NCI-H146 treated with DMSO at 0.1 percent for 48 hours (cell line): ENCODE measurements at regions not wholly inside any gene's neighbourhood (a gene's known extent, or its start where the extent isn't known, plus 50 kb on each side); places are given as distances from the start of the nearest gene placed in this dataset.
A peak's percentile ranks its signal among the peaks of the same experiment; 100 is the strongest.
"Not testable (repeated sequence)": the region's sequence is repeated elsewhere in the genome, so short reads cannot be mapped to it uniquely, and the experiment has no call there.

ENCODE experiments used
- DNase-seq: peaks from one replicate; lab custom pipeline; 2025; ENCODE audit not compliant: unreplicated experiment; lab: John Stamatoyannopoulos, UW

GRCh38 chr15:69597061-69597592 lies 144.5 kb downstream of the RPLP1 start:
- no peak for DNase-seq

- DNase-seq: no peak
Observed at GRCh38 chr15:69599271-69599670, 146.7 kb downstream of the RPLP1 start.

- DNase-seq: no peak
Observed at GRCh38 chr15:69600556-69601085, 148.0 kb downstream of the RPLP1 start.

- no peak for DNase-seq
Observed at GRCh38 chr15:69601711-69602504, 149.3 kb downstream of the RPLP1 start.

GRCh38 chr15:69602921-69603320 lies 150.3 kb downstream of the RPLP1 start:
- DNase-seq: no peak

DNA sequence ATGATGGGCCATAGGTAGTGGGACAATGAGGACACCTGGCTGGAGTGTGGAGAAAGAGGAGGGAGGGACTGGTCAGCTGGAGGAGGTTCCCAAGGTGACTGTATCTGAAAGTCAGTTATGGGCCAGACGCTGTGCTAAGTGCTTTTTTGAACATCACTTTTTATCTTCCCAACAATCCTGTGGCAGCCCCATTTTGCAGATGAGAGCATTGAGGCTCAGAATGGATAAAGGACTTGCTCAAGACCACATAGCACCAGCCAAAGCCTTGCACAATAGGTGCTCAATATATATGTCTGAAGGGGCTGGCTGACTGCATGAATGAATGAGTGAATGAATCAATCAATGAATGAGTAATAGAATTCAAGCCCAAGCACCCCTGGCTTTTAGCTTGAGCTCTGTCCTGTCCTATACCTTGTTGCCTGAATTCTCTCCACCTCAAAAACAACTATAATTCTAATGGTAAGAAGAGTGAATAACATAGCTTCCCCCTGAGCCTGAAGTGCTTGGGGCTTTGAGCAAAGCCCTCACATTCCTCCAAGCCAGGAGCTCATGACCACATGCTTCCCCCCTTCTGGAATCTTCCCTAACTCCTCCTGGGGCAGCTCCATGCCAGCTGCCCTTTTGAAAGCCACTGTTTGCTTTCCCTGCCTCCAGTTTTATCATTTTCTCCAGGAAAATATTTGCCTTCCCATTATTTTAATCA lies 150.9 kb downstream of the RPLP1 start:
- DNase-seq: no peak

GRCh38 chr15:69604072-69604411 lies 151.4 kb downstream of the RPLP1 start:
- DNase-seq: peak; percentile 94

- DNase-seq: no peak
Observed at GRCh38 chr15:69606144-69606543, 153.5 kb downstream of the RPLP1 start.

DNA sequence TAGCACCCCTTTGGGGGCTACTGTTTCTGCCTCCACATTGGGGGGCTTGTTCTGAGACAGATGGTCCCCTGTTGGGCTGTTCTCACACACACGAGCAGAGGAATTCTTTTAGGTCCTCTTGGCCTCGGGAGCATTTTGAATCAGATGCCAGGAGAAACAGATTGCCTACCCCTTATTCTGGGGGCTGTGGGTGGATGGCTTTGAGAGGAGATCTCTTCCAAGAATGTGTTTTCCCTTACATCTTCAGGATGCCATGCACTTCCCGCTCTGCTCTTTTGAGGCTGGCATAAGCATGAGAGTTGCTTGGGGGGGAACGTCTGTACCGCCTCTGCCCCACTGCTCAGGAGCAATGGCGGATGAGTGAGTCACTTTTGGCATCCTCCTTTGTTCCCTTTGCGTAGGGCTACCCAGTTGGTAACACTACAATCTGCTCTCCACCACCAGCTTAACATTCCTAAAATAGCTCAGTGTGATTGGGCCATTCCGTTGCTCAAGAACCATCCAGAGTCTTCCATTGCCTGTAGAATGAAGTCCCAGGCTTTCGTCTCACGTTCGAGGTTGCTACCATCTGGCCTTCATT lies 154.4 kb downstream of the RPLP1 start:
- DNase-seq: no peak

GRCh38 chr15:69608661-69609060 lies 156.0 kb downstream of the RPLP1 start:
- DNase-seq: no peak

DNA sequence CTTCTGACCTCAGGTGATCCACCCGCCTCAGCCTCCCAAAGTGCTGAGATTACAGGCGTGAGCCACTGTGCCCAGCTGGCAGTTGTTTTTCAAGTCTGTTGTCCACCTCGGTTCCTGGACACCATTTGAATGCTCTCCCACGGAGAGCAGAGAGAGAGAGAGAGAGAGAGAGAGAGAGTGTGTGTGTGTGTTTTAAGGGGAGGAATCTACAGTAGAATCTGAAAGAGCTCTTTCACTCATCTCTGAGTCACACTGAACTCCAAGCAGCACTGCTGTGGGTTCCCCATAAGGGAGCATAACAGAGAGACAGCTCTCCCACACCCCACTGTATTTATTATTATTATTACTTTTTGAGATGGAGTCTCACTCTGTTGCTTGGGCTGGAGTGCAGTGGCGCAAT lies 156.6 kb downstream of the RPLP1 start:
- no peak for DNase-seq

DNA sequence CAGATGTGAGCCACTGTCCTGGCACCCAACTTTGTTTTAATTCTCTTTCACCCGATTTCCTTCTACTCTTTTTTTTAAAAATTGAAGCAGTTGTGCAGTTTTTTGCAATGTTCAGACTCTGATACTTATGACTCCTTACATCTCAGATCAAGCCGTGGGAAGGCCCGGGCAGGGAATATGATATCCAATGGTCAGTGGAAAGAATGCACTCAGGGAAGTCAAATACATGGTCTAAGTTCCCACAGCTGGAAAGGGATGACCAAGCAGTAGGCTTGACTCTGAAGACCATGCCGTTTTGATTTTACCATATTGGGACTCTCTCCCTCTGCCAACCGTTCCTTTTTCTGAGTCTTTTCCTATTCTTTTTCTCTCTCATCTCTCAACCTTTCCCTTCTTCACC lies 157.2 kb downstream of the RPLP1 start:
- no peak for DNase-seq

DNA sequence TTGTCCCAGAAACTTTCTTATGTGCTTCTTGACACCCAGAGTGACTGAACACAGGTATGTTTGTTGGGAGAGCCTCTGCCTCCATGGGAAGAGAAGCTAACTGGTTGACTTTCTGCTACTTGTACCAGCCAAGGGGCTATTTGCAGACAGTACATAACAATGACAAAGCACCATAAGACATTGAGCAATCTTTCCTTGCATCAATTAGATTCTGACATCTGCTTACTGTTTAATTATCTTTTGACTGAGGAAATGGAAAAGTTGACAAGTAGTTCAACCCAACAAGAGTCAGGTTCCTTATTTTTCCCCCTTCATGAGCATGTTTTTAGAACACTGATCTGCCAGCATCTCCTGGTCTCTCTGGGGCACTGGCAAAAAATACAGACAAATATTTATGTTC lies 157.7 kb downstream of the RPLP1 start:
- no peak for DNase-seq

- no peak for DNase-seq
Observed at GRCh38 chr15:69610858-69611257, 158.2 kb downstream of the RPLP1 start.

- peak; percentile 11 for DNase-seq
Observed at GRCh38 chr15:69612112-69612511, 159.5 kb downstream of the RPLP1 start.

GRCh38 chr15:69613182-69613581 lies 160.6 kb downstream of the RPLP1 start:
- no peak for DNase-seq

GRCh38 chr15:69613988-69614387 lies 161.4 kb downstream of the RPLP1 start:
- no peak for DNase-seq

GRCh38 chr15:69615736-69616135 lies 163.1 kb downstream of the RPLP1 start:
- no peak for DNase-seq

GRCh38 chr15:69616558-69616957 lies 163.9 kb downstream of the RPLP1 start:
- no peak for DNase-seq

- DNase-seq: not testable (repeated sequence)
Observed at GRCh38 chr15:69617144-69617543, 164.5 kb downstream of the RPLP1 start.

DNA sequence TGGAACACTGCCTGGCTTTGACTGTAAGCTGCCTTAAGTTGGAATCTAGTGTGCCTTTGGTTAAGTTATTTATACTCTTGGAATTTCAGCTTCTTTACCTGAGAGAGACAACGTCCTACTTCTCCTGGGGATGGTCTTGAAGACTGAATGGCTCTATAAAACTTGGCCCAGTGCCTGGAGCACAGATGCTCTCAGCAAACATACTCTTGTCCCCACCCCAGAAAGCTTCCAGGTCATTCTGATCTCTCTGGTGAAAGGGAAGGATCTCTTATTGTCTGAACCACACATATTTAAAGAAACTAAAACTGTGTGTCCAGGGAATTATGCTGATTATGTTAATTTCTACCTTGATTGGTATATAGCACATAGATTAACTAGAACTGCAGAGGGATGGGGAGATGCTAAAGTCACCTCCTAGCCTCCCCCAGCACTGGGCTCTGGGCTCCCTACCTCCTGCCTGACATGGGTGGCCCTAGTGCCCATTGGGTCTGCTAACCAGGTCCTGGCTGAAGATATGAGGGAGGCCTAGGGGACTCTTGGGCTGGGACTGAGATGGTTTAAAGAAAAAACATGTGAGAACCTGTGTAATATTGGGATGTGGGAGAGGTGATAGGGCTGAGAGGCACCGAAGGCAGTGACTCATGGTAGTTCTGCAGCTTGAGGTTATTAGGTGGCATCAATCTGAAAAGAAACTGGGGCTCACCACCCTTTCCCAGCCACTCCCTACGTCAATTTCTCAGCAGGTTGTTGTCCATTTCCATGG lies 171.0 kb downstream of the RPLP1 start:
- no peak for DNase-seq
